MG63 (cell line): ENCODE measurements at regions not wholly inside any gene's neighbourhood (a gene's known extent, or its start where the extent isn't known, plus 50 kb on each side); places are given as distances from the start of the nearest gene placed in this dataset.
A peak's percentile ranks its signal among the peaks of the same experiment; 100 is the strongest.
"Not testable (repeated sequence)": the region's sequence is repeated elsewhere in the genome, so short reads cannot be mapped to it uniquely, and the experiment has no call there.

Source experiments
- DNase-seq: peaks from one replicate; pipeline ENCODE4 v3.0.0-alpha.2; 2020
- H3K27me3 ChIP-seq: fragments of 250-450 bp; sonication (Bioruptor Pico); 2 replicates; pipeline ENCODE4 v1.5.1; 2020; ENCODE audit warnings: mild to moderate bottlenecking, moderate library complexity
- H3K36me3 ChIP-seq: fragments of 250-450 bp; sonication (Bioruptor Pico); 2 replicates; pipeline ENCODE4 v1.5.1; 2020; ENCODE audit warnings: mild to moderate bottlenecking, moderate library complexity
- H3K4me3 ChIP-seq: fragments of 250-450 bp; sonication (Bioruptor Pico); 2 replicates; pipeline ENCODE4 v1.5.1; 2020; ENCODE audit warnings: mild to moderate bottlenecking, moderate library complexity
- H3K9me3 ChIP-seq: fragments of 250-450 bp; sonication (Bioruptor Pico); 2 replicates; pipeline ENCODE4 v1.5.1; 2020; ENCODE audit warnings: mild to moderate bottlenecking, moderate library complexity

DNA sequence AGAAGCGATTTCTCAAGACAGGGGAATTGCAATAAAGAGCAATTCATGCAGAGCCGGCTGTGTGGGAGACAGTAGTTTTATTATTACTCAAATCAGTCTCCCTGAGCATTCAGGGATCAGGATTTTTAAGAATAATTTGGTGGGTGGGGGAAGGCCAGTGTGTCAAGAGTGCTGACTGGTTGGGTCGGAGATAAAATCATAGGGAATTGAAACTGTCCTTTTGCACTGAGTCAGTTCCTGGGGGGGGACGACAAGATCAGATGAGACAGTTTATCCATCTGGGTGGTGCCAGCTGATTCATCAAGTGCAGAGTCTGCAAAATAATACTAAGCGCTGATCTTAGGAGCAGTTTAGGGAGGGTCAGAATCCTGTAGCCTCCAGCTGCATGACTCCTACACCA is 502.4 kb downstream of the NLGN4X start:
- no peak overlapping the region for H3K4me3 ChIP-seq
- H3K9me3 ChIP-seq: no peaks in the 10 kb centered on the region
- no peaks in the 10 kb centered on the region for H3K36me3 ChIP-seq
- no peaks in the 10 kb centered on the region for H3K27me3 ChIP-seq
- DNase-seq: peak; percentile 0

DNA sequence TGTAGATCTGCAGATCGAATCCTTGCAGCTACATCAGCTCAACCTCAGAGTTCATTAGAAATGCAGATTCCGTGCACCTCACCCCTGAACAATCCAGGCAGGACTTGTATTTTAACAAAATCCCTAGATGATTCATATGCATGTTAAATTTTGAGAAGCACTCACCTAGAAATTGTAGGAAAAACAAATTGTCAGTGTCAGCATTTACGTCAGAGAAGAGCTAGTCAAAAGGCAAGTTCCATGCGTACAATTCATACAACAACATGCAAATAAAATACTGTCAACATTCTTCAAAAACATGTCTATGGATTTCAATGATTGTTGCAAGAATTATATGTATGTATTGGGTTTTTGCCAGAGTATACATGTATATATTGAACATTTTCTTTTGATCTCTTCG is 504.5 kb downstream of the NLGN4X start:
- H3K4me3 ChIP-seq: no peak overlapping the region
- H3K27me3 ChIP-seq: no peaks in the 10 kb centered on the region
- no peak for DNase-seq
- no peaks in the 10 kb centered on the region for H3K36me3 ChIP-seq
- no peaks in the 10 kb centered on the region for H3K9me3 ChIP-seq

DNA sequence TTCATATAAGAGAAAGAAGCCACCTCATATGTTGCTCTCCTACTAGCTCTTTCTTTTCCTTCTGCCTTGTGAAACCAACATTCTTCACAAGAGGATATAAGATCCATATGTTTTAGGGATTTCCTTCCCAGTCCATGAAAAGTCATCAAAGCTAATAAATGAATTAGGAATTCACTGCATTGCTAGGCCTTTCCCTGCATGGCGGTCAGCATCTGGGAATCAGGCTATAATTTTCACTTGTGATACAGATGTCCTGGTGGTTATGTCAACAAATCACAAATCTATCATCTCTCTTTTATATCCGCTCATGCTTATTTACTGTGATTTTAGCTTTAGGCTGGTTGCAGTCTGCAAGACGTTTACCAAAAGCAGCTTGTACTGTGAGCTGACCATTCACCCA is 510.0 kb downstream of the NLGN4X start:
- H3K27me3 ChIP-seq: no peaks in the 10 kb centered on the region
- no peak for DNase-seq
- no peaks in the 10 kb centered on the region for H3K36me3 ChIP-seq
- no peaks in the 10 kb centered on the region for H3K9me3 ChIP-seq
- H3K4me3 ChIP-seq: no peak overlapping the region

DNA sequence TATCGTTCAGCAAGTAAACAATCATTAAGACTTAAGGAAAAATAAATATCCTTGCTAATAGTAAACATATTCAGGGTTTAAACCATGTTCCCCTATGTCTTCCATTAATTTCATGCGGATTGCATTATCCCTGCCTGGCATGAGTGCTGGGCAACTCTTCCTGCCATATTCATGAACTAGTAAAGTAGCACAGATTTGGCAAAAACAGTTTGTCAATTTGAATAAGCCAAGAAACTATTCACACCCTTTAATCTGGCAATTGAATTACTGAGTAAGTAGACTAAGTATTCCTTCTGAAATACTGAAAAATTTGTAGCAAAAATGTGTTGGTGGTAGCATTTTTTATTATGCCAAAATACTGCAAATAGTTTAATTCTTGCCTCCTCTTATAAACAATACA is 512.0 kb downstream of the NLGN4X start:
- Histone ChIP-seq H3K9me3 (no peaks in the 10 kb centered on the region), H3K36me3 (no peaks in the 10 kb centered on the region), H3K4me3 (no peak overlapping the region), H3K27me3 (no peaks in the 10 kb centered on the region)
- DNase-seq: no peak

DNA sequence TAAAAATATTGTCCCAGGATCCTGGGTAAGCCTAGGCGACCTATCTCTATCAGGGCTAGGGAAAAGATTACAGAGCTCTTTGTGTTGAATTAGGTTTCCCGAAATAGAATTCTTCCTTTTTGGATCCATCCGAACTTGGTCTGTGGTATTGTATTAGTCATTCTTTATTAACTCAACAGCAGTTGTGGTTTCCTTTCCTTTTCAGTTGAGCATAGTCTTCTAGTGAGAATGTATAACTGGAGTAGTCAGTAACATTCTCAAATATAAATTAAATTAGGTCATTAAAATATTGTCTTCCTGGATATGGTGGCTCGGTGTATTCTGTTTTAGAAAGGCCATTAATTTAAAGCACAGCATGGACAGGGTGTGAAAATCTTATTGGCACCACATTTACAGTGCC is 520.4 kb downstream of the NLGN4X start:
- no peaks in the 10 kb centered on the region for H3K9me3 ChIP-seq
- H3K27me3 ChIP-seq: no peaks in the 10 kb centered on the region
- DNase-seq: no peak
- no peak overlapping the region for H3K4me3 ChIP-seq
- no peaks in the 10 kb centered on the region for H3K36me3 ChIP-seq

DNA sequence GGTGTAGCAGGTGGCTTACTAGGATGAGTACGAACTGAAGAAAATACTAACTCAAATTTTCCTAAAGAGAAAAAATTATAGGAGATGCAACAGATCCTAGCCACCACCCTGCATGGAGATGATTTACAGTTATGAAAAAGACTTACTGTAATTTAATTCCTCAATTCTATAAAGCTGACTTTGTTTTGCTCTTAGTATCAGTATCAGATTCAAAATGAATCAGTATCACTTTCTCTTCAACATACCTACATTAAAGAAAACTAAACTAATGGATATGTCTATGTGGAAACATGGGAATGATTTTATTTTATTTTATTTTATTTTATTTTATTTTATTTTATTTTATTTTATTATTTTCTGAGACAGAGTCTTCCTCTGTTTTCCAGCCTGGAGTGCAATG is 525.8 kb downstream of the NLGN4X start:
- H3K27me3 ChIP-seq: no peaks in the 10 kb centered on the region
- no peak overlapping the region for H3K4me3 ChIP-seq
- DNase-seq: no peak
- no peaks in the 10 kb centered on the region for H3K36me3 ChIP-seq
- no peaks in the 10 kb centered on the region for H3K9me3 ChIP-seq

DNA sequence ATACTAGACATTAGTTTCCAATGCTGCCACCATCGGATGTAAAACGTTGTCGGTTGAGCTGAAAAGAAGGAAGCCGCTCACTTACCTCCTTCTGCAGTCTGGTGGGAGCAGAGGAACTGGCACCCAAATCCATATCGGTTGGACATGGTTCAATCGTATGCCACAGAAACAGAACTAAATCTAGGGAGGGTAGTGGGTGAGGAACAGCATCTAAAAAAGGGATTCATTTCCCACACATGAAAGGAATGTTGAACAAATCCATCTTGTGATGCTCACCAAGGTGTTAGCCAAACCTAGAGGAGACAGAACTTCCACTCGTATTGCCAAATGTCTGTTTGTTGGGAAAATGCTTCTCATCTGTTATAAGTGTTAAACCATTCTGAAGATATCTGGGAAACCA is 532.7 kb downstream of the NLGN4X start:
- Histone ChIP-seq H3K9me3 (no peaks in the 10 kb centered on the region), H3K4me3 (no peak overlapping the region), H3K36me3 (no peaks in the 10 kb centered on the region), H3K27me3 (no peaks in the 10 kb centered on the region)
- DNase-seq: no peak

DNA sequence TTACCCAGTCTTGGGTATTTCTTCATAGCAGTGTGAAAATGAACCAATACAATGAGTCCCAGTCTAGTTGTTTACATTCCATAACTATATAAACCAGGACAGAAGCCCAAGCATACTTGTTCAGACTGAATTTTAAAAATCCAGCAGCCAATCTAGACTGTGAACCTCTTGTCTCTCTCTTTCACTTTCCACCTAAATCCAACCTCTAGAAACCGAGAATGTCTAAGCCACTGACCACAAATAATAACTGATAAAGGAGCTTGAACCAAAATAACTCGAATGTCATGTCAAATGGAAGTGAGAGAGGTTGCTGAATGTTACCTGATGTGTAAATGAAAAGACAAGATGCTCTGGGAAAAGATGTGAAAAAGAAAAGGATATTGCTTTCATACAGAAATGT is 544.7 kb downstream of the NLGN4X start:
- Histone ChIP-seq H3K4me3 (no peak overlapping the region), H3K9me3 (no peaks in the 10 kb centered on the region), H3K27me3 (no peaks in the 10 kb centered on the region), H3K36me3 (no peaks in the 10 kb centered on the region)
- no peak for DNase-seq

DNA sequence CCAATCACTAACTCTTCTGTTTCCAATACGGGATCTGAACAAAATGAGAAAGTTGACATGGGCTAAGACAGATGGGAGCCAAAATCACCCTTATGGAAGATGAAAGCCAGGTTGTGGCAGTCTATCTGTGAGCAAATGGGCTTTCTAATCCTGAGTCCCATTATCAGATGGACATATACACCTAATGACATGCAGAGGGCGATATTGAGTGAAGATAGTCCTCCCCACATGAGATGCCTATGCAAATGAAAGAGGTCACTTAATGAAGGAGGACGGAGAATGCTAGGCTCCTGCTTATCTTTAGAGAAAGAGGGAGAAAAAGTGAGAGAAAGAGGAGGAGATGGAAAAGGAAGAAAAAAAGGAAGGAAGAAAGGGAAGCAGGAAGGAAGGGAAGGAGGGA is 547.5 kb downstream of the NLGN4X start:
- Histone ChIP-seq H3K36me3 (no peaks in the 10 kb centered on the region), H3K4me3 (no peak overlapping the region)

DNA sequence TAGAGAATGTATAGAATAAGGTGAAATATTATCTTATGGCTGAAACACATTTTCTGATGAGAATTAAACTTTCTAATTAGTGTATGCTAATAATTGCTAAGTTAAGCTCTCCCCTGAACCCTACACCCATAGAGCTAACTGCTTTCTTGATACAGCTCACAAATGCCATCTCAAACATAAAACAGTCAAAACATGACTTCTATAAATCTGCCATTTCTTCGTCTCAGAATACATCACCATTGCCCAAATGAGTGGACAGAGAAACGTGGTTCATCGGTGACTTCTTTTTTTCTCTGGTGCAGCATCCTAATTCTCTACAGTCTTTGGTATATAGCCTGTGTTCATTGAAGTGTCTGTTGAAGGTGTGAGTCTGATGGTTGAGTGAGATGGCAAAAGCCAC is 554.6 kb downstream of the NLGN4X start:
- H3K36me3 ChIP-seq: no peaks in the 10 kb centered on the region
- H3K27me3 ChIP-seq: no peaks in the 10 kb centered on the region

More for the DNA sequence above, 547.5 kb downstream of the NLGN4X start:
- no peak for DNase-seq
- Histone ChIP-seq H3K27me3 (no peaks in the 10 kb centered on the region), H3K9me3 (no peaks in the 10 kb centered on the region)

DNA sequence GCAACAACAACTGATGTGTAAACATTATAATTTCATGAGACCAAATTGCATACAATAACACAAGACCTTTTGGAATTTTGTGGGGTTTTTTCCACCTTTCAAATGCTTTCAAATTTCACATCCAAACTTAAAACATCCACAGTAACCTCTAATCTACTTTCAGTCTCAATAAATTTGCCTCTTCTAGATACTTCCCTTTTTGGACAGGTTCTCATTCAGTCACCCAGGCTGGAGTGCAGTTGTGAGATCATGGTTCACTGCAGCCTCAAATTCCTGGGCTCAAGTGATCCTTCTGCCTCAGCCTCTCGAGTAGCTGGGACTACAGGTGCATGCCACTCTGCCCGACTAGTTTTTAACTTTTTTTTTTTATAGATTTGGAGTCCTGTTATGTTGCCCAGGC is 556.6 kb downstream of the NLGN4X start:
- H3K36me3 ChIP-seq: no peaks in the 10 kb centered on the region
- H3K9me3 ChIP-seq: no peaks in the 10 kb centered on the region
- no peak for DNase-seq
- no peak overlapping the region for H3K4me3 ChIP-seq
- H3K27me3 ChIP-seq: no peaks in the 10 kb centered on the region

More for the DNA sequence above, 554.6 kb downstream of the NLGN4X start:
- no peaks in the 10 kb centered on the region for H3K9me3 ChIP-seq
- H3K4me3 ChIP-seq: no peak overlapping the region
- no peak for DNase-seq

DNA sequence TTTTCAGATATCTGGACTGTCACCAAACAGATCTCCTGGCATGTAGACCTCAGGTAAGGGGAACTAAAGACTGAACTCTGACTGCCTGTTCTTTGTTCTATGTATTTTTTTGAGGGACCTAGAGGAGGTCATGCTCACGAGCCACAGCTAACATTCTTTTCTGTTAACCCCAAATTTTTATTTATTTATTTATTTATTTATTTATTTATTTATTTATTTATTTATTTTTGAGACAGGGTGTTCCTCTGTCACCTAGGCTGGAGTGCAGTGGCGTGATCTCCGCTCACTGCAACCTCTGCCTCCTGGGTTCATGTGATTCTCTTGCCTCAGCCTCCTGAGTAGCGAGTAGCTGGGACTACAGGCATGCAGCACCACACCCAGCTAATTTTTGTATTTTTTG is 562.0 kb downstream of the NLGN4X start:
- not testable (repeated sequence) for H3K9me3 ChIP-seq, H3K4me3 ChIP-seq, H3K27me3 ChIP-seq, H3K36me3 ChIP-seq, DNase-seq

DNA sequence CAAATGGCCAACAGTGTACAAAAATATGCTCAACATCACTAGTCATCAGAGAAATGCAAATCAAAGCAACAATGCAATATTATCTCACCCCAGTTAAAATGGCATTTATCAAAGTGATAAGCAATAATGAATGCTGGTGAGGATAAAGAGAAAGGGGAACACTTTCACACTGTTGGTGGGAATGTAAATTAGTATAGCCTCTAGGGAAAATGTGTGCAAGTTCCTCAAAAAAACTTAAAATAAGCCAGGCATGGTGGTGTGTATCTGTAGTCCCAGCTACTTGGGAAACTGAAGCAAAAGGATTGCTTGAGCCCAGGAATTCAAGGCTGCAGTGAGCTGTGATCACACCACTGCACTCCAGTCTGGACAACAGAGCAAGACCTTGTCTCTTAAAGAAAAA is 572.1 kb downstream of the NLGN4X start:
- DNase-seq: no peak
- Histone ChIP-seq H3K36me3 (no peaks in the 10 kb centered on the region), H3K27me3 (no peaks in the 10 kb centered on the region), H3K4me3 (no peak overlapping the region), H3K9me3 (no peaks in the 10 kb centered on the region)

DNA sequence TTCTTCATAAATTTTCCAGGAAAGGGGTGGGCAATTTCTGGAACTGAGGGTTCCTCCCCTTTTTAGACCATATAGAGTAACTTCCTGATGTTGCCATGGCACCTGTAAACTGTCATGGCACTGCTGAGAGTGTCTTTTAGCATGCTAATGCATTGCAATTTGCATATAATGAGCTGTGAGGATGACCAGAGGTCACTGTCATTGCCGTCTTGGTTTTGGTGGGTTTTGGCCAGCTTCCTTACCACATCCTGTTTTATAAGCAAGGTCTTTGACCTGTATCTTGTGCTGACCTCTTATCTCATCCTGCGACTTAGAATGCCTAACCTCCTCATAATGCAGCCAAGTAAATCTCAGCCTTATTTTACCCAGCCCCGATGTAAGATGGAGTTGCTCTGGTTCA is 577.8 kb downstream of the NLGN4X start:
- Histone ChIP-seq H3K36me3 (no peaks in the 10 kb centered on the region), H3K9me3 (no peaks in the 10 kb centered on the region), H3K4me3 (no peak overlapping the region), H3K27me3 (no peaks in the 10 kb centered on the region)
- no peak for DNase-seq

DNA sequence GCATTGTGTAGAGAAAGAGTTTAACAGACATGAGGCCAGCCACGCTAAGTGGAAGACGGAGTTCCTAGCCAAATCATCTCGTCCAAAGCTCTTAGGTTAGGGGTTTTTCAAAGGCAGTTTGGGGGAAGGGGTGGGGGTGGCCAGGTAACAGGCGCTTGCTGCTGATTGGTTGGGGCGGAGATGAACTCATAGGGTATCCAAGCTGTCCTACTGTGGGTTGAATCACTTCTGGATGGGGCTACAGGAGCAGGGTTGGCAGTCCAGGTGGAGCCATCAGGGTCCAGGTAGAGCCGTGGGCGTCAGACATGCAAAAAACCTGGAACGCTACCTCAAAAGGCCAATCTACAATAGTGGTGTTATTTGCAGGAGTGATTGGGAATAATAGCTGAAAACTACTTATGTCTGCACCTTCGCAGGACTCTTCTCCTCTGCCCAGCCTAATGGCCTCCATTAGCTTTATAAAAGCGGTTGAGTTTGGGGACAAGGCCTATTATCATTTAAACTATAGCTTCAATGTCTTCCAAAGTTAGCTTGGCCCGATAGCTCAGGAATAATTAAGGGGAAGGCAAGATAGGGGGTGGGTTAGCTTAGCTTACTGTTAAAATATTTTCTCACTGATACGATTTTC is 579.6 kb downstream of the NLGN4X start:
- H3K27me3 ChIP-seq: no peaks in the 10 kb centered on the region
- no peaks in the 10 kb centered on the region for H3K36me3 ChIP-seq
- DNase-seq: no peak
- no peak overlapping the region for H3K4me3 ChIP-seq
- no peaks in the 10 kb centered on the region for H3K9me3 ChIP-seq

DNA sequence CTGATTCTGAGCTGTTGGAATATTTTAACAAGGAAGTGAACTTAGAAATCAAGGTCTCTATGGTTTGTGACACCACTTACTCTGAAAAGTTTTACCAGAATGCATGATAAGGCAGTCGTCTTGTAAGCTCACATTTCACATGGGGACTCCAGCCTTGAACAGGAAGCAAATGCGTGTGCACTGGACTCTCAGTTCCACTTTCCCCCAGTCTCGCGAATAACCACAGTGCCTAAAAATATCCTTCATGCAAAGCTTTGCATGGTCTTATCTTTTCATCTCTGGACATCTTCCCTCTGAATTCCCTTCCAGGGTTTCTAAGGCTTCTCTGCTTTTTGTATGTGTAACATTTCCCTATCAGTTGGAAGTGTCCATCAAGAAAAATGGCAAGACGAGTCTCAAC is 581.8 kb downstream of the NLGN4X start:
- no peaks in the 10 kb centered on the region for H3K9me3 ChIP-seq
- H3K36me3 ChIP-seq: no peaks in the 10 kb centered on the region
- no peak overlapping the region for H3K4me3 ChIP-seq
- H3K27me3 ChIP-seq: no peaks in the 10 kb centered on the region
- no peak for DNase-seq

DNA sequence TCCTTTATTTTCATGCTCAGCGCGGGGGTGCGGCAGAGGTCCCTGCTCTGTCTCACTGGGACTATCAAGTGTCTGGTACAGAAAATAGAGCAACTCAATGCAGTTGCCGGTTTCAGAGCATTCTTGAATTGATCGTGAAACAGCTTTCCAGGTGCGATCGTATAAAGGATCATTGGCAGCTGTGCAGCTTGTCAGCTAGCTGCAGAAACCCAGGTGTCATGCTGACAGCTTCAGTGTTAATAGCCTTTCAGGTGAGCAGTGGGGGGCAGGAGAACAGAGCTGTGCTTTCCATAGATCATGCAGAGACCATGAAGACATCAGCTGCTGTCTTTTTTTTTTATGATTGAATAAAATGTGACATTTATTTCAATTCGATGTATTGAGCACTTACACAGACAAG is 583.9 kb downstream of the NLGN4X start:
- Histone ChIP-seq H3K9me3 (no peaks in the 10 kb centered on the region), H3K36me3 (no peaks in the 10 kb centered on the region), H3K27me3 (no peaks in the 10 kb centered on the region), H3K4me3 (no peak overlapping the region)
- DNase-seq: no peak

DNA sequence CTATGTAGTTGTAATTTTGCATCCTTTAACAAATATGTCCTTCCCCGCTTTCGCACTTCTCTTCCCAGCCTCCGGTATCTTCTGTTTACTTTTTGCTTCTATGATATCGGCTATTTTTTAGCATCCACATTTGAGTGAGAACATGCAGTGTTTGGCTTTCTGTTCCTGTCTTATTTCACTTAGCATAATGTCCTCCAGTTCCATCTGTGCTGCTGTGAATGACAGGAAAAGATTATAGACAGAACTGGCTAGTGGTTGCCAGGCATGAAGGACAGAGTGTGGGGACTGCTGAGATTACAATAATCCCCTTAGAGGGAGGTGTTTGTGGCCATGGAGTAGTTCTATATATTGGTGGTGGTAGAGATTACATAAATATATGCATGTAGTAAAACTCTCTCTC is 588.6 kb downstream of the NLGN4X start:
- Histone ChIP-seq H3K9me3 (no peaks in the 10 kb centered on the region), H3K36me3 (no peaks in the 10 kb centered on the region), H3K4me3 (no peak overlapping the region), H3K27me3 (no peaks in the 10 kb centered on the region)
- no peak for DNase-seq

DNA sequence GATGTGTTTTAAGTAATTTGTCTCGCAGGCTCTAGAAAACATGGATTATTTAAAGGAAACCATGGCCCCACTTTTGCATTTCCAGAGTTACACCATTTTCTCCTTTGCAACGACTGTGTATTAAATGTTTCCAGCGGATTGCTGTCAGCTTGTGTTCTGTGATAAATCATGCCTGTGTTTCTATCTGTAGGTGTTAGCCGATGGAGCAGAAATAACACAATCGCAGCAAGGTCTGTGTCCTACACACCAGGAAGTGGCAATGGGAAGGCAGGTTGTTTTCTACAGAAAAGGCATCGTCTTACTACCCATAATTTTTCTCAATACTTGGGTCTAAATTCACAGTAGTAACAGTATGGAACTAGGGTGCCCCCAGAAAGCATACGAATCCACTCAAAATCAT is 590.1 kb downstream of the NLGN4X start:
- no peak for DNase-seq
- Histone ChIP-seq H3K36me3 (no peaks in the 10 kb centered on the region), H3K9me3 (no peaks in the 10 kb centered on the region), H3K27me3 (no peaks in the 10 kb centered on the region), H3K4me3 (no peak overlapping the region)
